ENCODE measurements at regions not wholly inside any gene's neighbourhood (a gene's known extent, or its start where the extent isn't known, plus 50 kb on each side); places are given as distances from the start of the nearest gene placed in this dataset.

DNA sequence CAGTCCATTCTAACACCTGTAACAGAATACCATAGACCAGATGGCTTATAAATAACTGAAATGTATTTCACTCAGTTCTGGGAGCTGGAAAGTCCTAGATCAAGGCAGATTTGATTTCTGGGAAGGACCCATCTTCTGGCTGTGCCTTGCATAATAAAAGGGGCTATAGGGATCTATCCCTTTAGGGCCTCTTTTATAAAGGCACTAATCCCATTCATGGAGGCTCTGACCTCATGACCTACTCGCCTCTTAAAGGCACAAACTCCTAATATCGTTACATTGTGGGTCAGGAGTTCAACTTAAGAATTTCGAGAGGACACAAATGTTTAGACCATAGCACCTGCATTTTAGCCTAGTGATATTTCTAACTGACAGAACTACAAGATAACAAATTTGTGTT lies 619.0 kb downstream of the CDH18 start:
- no peak for DNase-seq (ENCODE audit: low read depth in 4 of 4, low spot score in 3 of 4)

DNA sequence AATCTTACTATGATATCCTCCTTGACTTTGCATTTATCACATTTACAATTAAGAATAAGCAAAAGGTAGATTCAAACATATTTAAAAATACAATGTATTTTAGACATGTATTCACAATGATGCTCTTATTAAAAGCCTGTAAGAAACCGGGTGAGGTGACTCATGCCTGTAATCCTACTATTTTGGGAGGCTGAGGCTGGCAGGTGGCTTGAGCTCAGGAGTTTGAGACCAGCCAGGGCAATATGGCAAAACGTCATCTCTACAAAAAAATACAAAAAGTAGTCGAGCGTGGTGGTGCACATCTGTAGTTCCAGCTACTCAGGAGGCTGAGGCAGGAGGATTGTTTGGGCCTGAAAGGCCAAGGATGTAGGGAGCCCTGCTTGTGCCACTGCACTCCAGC lies 618.4 kb downstream of the CDH18 start:
- DNase-seq (ENCODE audit: low read depth in 4 of 4, low spot score in 3 of 4): no peak

GRCh38 chr5:19370655-19371386 lies 617.2 kb downstream of the CDH18 start:
- DNase-seq (ENCODE audit: low read depth in 4 of 4, low spot score in 3 of 4): no peak

DNA sequence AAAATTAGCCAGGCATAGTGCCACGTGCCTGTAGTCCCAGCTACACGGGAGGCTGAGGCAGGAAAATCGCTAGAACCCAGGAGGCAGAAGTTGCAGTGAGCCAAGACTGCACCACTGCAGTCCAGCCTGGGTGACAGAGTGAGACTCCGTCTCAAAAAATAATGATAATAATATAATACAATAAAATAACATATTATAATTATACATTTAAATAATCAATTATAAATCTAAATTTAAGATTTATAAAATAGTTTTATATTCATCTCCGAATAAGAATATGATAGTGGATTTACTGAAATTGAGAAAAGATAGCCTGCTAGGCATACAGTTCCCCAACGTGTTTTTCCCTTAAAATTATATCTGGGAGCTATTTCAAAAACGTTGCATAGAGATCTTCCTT lies 599.6 kb downstream of the CDH18 start:
- no peak for DNase-seq (ENCODE audit: low read depth in 4 of 4, low spot score in 3 of 4)

GRCh38 chr5:19401032-19401431 lies 587.0 kb downstream of the CDH18 start:
- DNase-seq (ENCODE audit: low read depth in 4 of 4, low spot score in 3 of 4): no peak

DNA sequence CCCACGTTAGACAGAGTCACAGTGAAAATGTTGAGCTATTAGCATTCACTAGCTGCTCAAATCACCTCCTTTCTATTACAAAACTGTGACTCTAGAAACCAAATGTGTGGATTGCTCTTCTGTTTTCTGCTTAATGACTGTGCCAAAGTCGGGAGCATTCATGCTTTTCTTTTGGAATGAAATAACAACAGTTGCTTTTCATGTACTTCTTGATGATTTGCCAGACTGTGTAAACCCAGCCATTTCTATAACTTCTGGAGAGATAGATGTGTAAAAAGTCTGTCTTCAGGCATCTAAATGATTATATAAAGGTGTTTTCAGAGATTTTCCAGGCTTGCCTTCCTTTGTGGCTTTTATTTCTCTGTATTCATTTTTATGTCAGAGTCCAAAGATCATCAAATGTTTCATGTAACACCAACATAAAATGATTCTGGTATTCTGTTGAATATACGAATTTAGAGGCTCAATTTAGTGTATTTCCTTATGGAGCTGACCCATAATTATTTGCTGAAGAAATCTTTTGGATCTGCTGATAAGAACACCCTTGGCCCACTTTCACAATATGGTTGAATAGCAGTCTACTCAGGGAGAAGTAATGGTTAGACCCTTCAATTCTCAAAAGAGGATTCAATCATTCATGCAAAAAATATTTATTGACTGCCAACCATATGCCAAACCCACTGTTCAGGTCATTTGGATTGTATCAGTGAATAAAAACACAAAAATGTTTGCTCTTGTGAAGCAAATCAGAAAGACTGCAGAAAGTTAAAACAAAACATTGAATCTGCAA lies 581.2 kb downstream of the CDH18 start:
- no peak for DNase-seq (ENCODE audit: low read depth in 4 of 4, low spot score in 3 of 4)

DNA sequence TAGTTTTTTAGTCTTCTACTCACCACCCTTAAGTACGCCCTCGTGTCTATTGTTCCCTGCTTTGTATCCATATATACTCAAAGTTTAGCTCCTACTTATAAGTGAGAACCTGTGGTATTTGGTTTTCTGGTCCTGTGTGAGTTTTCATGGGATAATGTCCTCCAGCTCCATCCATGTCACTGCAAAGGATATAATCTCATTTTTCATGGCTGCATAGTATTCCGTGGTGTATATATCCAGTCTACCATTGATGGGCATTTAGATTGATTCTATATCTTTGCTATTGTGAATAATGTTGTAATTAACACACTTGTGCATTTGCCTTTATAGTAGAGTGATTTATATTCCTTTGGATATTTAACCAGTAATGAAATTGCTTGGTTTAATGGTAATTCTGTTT lies 579.9 kb downstream of the CDH18 start:
- no peak for DNase-seq (ENCODE audit: low read depth in 4 of 4, low spot score in 3 of 4)

GRCh38 chr5:19411936-19412335 lies 576.1 kb downstream of the CDH18 start:
- DNase-seq (ENCODE audit: low read depth in 4 of 4, low spot score in 3 of 4): no peak

Data from right renal pelvis (tissue), 4 donors.